Activated T-cell treated with anti-CD3 and anti-CD28 coated beads, Interleukin-2, amount 50 U/mL, for 1 hour (primary cell): ENCODE measurements at regions not wholly inside any gene's neighbourhood (a gene's known extent, or its start where the extent isn't known, plus 50 kb on each side); places are given as distances from the start of the nearest gene placed in this dataset.

Experiments used
- DNase-seq: peaks from one replicate; pipeline ENCODE4 v3.0.0-alpha.2; 2020

- no peak for DNase-seq
These were observed 426.1 kb upstream of the FANCL start for GRCh38 chr2:58667137-58667774.

GRCh38 chr2:58666323-58666970 is 425.3 kb upstream of the FANCL start:
- no peak for DNase-seq

- no peak for DNase-seq
These were observed 424.0 kb upstream of the FANCL start for GRCh38 chr2:58665154-58665553.

GRCh38 chr2:58664523-58665151 is 423.5 kb upstream of the FANCL start:
- DNase-seq, result no peak

GRCh38 chr2:58660046-58660445 is 418.9 kb upstream of the FANCL start:
- DNase-seq, result no peak

GRCh38 chr2:58655152-58655551 is 414.0 kb upstream of the FANCL start:
- no peak for DNase-seq

- no peak for DNase-seq
These were observed 410.8 kb upstream of the FANCL start for GRCh38 chr2:58651930-58652329.

- no peak for DNase-seq
These were observed 409.7 kb upstream of the FANCL start for GRCh38 chr2:58650781-58651180.

- DNase-seq, result no peak
These were observed 408.6 kb upstream of the FANCL start for GRCh38 chr2:58649756-58650155.

- DNase-seq, result no peak
These were observed 403.9 kb upstream of the FANCL start for GRCh38 chr2:58645017-58645416.

GRCh38 chr2:58644451-58644850 is 403.3 kb upstream of the FANCL start:
- DNase-seq, result no peak

- DNase-seq, result no peak
These were observed 399.9 kb upstream of the FANCL start for GRCh38 chr2:58641001-58641400.

- DNase-seq, result no peak
These were observed 398.9 kb upstream of the FANCL start for GRCh38 chr2:58640042-58640441.

GRCh38 chr2:58638256-58638805 is 397.2 kb upstream of the FANCL start:
- no peak for DNase-seq

- DNase-seq, result no peak
These were observed 395.7 kb upstream of the FANCL start for GRCh38 chr2:58636872-58637271.

- no peak for DNase-seq
These were observed 394.8 kb upstream of the FANCL start for GRCh38 chr2:58635801-58636375.

GRCh38 chr2:58634653-58635370 is 393.7 kb upstream of the FANCL start:
- no peak for DNase-seq

GRCh38 chr2:58633613-58634365 is 392.7 kb upstream of the FANCL start:
- no peak for DNase-seq

GRCh38 chr2:58631986-58632385 is 390.9 kb upstream of the FANCL start:
- no peak for DNase-seq

GRCh38 chr2:58629545-58630119 is 388.5 kb upstream of the FANCL start:
- DNase-seq, result no peak

GRCh38 chr2:58620896-58621295 is 379.8 kb upstream of the FANCL start:
- DNase-seq, result no peak

- no peak for DNase-seq
These were observed 379.0 kb upstream of the FANCL start for GRCh38 chr2:58620093-58620492.
